Progenitor cell of endocrine pancreas (in vitro differentiated cells): ENCODE measurements at regions not wholly inside any gene's neighbourhood (a gene's known extent, or its start where the extent isn't known, plus 50 kb on each side); places are given as distances from the start of the nearest gene placed in this dataset.

Experiments used
- DNase-seq: peaks from one replicate; pipeline ENCODE4 v3.0.0; 2021; ENCODE audit warnings: low spot score; ENCODE audit not compliant: unreplicated experiment
- H3K27ac Mint-ChIP-seq: 2 replicates; pipeline ENCODE4 v1.8.0; 2021; ENCODE audit warnings: mild to moderate bottlenecking, moderate library complexity, mixed read lengths
- H3K27me3 Mint-ChIP-seq: 2 replicates; pipeline ENCODE4 v1.8.0; 2021; ENCODE audit warnings: mixed read lengths
- H3K36me3 Mint-ChIP-seq: 2 replicates; pipeline ENCODE4 v1.8.0; 2022; ENCODE audit warnings: mixed read lengths; ENCODE audit not compliant: insufficient read depth
- H3K4me1 Mint-ChIP-seq: 2 replicates; pipeline ENCODE4 v1.8.0; 2021; ENCODE audit warnings: low read depth, mixed read lengths
- H3K4me3 Mint-ChIP-seq: 2 replicates; pipeline ENCODE4 v1.8.0; 2021; ENCODE audit warnings: low read depth, mild to moderate bottlenecking, moderate library complexity, mixed read lengths
- H3K9me3 Mint-ChIP-seq: 2 replicates; pipeline ENCODE4 v1.8.0; 2021; ENCODE audit warnings: low read depth, mixed read lengths
- TF ChIP-seq, protein P1 (sequence below): fragments of 200-600 bp; sonication (generic); IDR thresholded peaks from one replicate; pipeline ENCODE4 v1.5.0; 2021; ENCODE audit warnings: antibody characterized with exemption, mild to moderate bottlenecking; ENCODE audit not compliant: unreplicated experiment

GRCh38 chr10:131429942-131430341, 118.4 kb upstream of the TCERG1L start:
- H3K27ac Mint-ChIP-seq = no peak overlapping the region
- H3K27me3 Mint-ChIP-seq = peaks cover 22% of the 10 kb centered on the region
- no peaks in the 10 kb centered on the region for H3K36me3 Mint-ChIP-seq
- H3K4me1 Mint-ChIP-seq = no peaks in the 10 kb centered on the region
- DNase-seq = no peak
- no peak overlapping the region for H3K4me3 Mint-ChIP-seq
- TF ChIP-seq, protein P1, sequence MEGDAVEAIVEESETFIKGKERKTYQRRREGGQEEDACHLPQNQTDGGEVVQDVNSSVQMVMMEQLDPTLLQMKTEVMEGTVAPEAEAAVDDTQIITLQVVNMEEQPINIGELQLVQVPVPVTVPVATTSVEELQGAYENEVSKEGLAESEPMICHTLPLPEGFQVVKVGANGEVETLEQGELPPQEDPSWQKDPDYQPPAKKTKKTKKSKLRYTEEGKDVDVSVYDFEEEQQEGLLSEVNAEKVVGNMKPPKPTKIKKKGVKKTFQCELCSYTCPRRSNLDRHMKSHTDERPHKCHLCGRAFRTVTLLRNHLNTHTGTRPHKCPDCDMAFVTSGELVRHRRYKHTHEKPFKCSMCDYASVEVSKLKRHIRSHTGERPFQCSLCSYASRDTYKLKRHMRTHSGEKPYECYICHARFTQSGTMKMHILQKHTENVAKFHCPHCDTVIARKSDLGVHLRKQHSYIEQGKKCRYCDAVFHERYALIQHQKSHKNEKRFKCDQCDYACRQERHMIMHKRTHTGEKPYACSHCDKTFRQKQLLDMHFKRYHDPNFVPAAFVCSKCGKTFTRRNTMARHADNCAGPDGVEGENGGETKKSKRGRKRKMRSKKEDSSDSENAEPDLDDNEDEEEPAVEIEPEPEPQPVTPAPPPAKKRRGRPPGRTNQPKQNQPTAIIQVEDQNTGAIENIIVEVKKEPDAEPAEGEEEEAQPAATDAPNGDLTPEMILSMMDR = no peak
- H3K9me3 Mint-ChIP-seq = no peaks in the 10 kb centered on the region

GRCh38 chr10:131430716-131431412, 119.3 kb upstream of the TCERG1L start:
- Mint-ChIP-seq H3K36me3 (no peaks in the 10 kb centered on the region), H3K4me1 (no peaks in the 10 kb centered on the region), H3K27ac (no peak overlapping the region), H3K4me3 (no peak overlapping the region), H3K9me3 (no peaks in the 10 kb centered on the region), H3K27me3 (peaks cover 24% of the 10 kb centered on the region)
- DNase-seq = no peak
- TF ChIP-seq, protein P1 = no peak

- Mint-ChIP-seq H3K27ac (no peak overlapping the region), H3K4me1 (no peaks in the 10 kb centered on the region), H3K9me3 (no peaks in the 10 kb centered on the region), H3K4me3 (no peak overlapping the region), H3K27me3 (peaks cover 28% of the 10 kb centered on the region), H3K36me3 (no peaks in the 10 kb centered on the region)
- DNase-seq = no peak
- TF ChIP-seq, protein P1 = no peak
Observed at GRCh38 chr10:131431533-131431932, 120.0 kb upstream of the TCERG1L start.

DNA sequence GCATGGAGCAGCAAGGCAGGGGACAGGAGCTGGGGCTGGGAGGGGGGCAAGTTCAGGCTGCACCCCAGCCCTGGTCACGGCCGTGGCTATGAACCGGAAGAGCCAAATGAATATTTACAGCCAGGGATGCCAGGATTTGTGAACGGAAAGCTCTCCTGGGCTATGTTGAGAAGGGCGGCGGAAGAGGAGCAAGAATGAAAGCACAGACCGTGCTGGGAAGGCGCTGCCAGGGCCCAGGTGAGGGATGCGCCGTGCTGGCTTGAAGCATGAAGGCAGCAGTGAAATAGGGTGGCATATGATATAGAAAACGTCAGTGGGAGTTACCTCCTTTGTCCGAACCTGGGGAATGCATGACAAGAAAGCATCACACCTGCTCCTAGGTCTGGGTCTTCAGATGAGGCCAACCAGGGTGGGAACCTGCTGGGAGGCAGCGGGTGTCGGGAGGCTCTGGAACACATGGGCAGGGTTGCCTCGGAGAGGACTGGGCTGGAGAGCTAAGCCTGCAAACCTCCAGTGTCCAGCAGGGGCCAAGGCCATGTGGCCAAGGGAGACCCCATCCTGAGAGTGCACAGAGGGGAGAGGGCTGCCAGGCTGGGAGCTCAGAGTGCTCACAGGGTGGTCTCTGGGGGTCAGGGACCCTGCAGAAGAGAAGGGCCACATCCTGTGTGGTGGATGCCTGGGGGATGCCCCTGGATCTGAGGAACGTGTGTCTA, 120.6 kb upstream of the TCERG1L start:
- H3K27ac Mint-ChIP-seq = no peak overlapping the region
- H3K36me3 Mint-ChIP-seq = no peaks in the 10 kb centered on the region
- peaks cover 31% of the 10 kb centered on the region for H3K27me3 Mint-ChIP-seq
- H3K4me1 Mint-ChIP-seq = no peaks in the 10 kb centered on the region
- TF ChIP-seq, protein P1 = no peak
- H3K4me3 Mint-ChIP-seq = no peak overlapping the region
- H3K9me3 Mint-ChIP-seq = no peaks in the 10 kb centered on the region
- DNase-seq = no peak

DNA sequence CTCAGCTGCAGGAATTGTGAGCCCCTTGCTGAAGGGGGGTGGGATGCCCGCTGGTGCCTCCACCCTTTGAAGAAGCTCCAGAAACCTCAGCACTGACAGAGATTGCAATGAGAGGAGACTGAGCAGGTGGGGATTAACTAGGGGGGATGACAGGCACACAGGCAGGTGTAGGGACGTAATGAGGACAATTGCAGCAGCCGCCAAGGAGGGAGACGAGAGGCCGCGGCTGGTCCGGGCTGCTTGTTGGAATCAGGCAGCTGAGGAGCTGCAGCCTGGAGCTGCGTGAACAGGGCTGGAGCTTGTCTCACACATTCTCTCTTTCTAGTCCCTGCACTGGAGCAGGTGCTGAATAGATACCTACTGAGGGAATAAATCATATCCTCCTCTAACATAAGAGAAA, 122.0 kb upstream of the TCERG1L start:
- Mint-ChIP-seq H3K9me3 (no peaks in the 10 kb centered on the region), H3K4me1 (no peaks in the 10 kb centered on the region), H3K27ac (no peak overlapping the region), H3K36me3 (no peaks in the 10 kb centered on the region), H3K4me3 (no peak overlapping the region), H3K27me3 (peaks cover 35% of the 10 kb centered on the region)
- TF ChIP-seq, protein P1 = no peak
- no peak for DNase-seq
